ENCODE measurements at regions not wholly inside any gene's neighbourhood (a gene's known extent, or its start where the extent isn't known, plus 50 kb on each side); places are given as distances from the start of the nearest gene placed in this dataset.
"Not testable (repeated sequence)": the region's sequence is repeated elsewhere in the genome, so short reads cannot be mapped to it uniquely, and the experiment has no call there.

GRCh38 chr1:10922315-10923060 is 90.0 kb upstream of the TARDBP start:
- TF ChIP-seq CTCF (IDR thresholded peaks at IDR 0.05; ENCODE audit: insufficient read depth, low read depth, low read length); EZH2 (IDR thresholded peaks at IDR 0.05; ENCODE audit: insufficient read depth, low read length): not testable (repeated sequence)
